Activated T-cell treated with anti-CD3 and anti-CD28 coated beads, Interleukin-2, amount 50 U/mL, for 24 hours (primary cell): ENCODE measurements at regions not wholly inside any gene's neighbourhood (a gene's known extent, or its start where the extent isn't known, plus 50 kb on each side); places are given as distances from the start of the nearest gene placed in this dataset.
"Not testable (repeated sequence)": the region's sequence is repeated elsewhere in the genome, so short reads cannot be mapped to it uniquely, and the experiment has no call there.

Source experiments
- DNase-seq: peaks from one replicate; pipeline ENCODE4 v3.0.0-alpha.2; 2020
- H3K27ac Mint-ChIP-seq: 2 replicates; pipeline ENCODE4 v1.8.0; 2020; ENCODE audit warnings: mild to moderate bottlenecking, mixed read lengths
- H3K27me3 Mint-ChIP-seq: 2 replicates; pipeline ENCODE4 v1.8.0; 2020; ENCODE audit warnings: mixed read lengths
- H3K36me3 Mint-ChIP-seq: 2 replicates; pipeline ENCODE4 v1.8.0; 2020; ENCODE audit warnings: low read depth, mixed read lengths
- H3K4me1 Mint-ChIP-seq: 2 replicates; pipeline ENCODE4 v1.8.0; 2020; ENCODE audit warnings: low read depth, mixed read lengths
- H3K4me3 Mint-ChIP-seq: 2 replicates; pipeline ENCODE4 v1.8.0; 2020; ENCODE audit warnings: mild to moderate bottlenecking, moderate library complexity, mixed read lengths
- H3K9me3 Mint-ChIP-seq: 2 replicates; pipeline ENCODE4 v1.8.0; 2020; ENCODE audit warnings: mixed read lengths

DNA sequence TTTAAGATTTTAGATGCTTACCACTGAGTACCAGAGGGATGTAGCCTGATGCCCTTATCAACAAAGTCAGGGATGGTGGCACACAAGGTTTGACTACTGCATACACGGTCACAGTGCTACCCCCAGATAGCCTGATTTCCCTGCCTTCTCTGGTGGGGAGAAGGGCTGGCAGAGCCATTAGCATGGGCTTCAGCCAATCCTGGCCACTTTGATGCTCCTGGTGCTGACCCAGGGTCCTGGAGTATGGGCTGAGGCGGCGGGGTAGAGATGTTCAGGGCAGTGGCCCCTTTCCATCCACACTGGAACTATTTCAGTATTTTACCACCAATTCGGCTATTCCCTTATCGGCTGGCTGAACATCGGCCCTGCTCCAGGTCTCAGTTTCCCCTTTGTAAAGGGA is 83.2 kb downstream of the POTEB3 start:
- H3K36me3 Mint-ChIP-seq, H3K9me3 Mint-ChIP-seq, H3K4me1 Mint-ChIP-seq, H3K27ac Mint-ChIP-seq, H3K4me3 Mint-ChIP-seq, H3K27me3 Mint-ChIP-seq, DNase-seq: not testable (repeated sequence)

DNA sequence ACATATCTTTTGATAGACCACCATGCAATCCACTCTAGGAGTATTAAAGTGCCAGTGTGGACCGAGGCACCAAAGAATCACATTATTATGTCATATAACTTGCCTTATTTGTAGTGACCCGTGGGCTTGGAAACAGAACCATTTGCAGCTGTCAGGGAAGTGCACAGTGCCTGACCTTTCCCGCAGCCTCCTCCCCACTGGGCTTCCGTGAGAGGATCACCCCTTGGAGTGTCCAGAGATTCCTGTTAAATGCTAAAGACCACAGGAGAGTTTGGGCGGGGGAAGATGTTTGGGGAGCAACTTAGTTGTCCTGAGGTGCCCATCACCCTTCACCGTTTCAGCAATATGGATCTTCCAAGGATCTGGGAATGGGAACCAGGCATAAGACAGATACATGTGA is 84.4 kb downstream of the POTEB3 start:
- not testable (repeated sequence) for H3K4me3 Mint-ChIP-seq, H3K27me3 Mint-ChIP-seq, H3K36me3 Mint-ChIP-seq, H3K27ac Mint-ChIP-seq, H3K4me1 Mint-ChIP-seq, H3K9me3 Mint-ChIP-seq, DNase-seq

DNA sequence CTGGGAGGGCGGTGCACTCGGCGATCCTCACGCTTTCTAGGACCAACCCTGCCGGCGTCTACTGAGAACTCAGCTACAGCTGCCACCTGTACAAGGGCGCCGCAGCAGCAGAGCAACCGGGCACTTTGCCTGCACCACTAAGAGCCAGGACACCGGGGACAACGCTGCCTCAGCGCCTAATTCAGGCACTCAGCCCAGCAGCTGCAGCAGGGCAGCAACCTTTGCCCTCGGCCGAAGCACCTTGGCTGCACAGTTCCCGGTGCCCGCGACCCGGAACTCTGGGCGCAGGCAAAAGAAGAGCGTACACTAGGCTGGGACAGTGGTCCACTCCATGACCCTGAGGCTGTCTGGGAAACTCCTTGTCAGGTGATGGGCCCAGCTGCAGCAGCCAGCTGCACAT is 85.7 kb downstream of the POTEB3 start:
- not testable (repeated sequence) for H3K4me3 Mint-ChIP-seq, DNase-seq, H3K36me3 Mint-ChIP-seq, H3K4me1 Mint-ChIP-seq, H3K27ac Mint-ChIP-seq, H3K27me3 Mint-ChIP-seq, H3K9me3 Mint-ChIP-seq

DNA sequence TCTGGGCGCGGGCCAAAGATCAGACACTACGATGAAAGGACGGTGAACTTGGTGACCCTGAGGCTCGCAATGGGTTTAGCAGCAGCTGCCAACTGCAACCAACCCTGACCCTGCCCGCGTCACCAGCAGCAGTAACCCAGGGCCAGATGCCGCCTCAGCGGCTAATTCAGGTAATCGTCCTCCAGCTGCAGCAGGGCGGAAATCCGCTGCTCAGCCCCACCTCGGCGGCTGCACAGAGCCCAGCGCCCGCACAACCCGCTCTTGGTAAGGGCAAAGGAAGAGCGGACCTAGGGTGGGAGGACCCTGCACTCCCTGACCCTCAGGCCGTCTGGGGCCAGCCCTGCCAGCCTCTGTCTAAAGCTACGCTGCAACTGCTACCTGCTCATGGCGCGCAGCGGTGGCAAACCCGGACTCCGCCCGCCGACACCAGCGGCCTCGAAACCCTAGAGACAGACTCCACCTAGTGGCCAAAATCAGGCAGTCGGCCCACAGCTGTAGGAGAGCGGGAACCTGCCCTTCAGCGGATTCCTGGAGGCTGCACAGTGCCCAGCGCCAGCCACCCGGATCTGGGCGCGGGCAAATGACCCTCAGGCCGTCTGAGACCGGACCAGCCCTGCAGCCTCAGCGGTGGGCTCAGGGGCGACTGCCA is 87.5 kb downstream of the POTEB3 start:
- H3K4me3 Mint-ChIP-seq, H3K9me3 Mint-ChIP-seq, DNase-seq, H3K36me3 Mint-ChIP-seq, H3K27me3 Mint-ChIP-seq, H3K4me1 Mint-ChIP-seq, H3K27ac Mint-ChIP-seq: not testable (repeated sequence)

DNA sequence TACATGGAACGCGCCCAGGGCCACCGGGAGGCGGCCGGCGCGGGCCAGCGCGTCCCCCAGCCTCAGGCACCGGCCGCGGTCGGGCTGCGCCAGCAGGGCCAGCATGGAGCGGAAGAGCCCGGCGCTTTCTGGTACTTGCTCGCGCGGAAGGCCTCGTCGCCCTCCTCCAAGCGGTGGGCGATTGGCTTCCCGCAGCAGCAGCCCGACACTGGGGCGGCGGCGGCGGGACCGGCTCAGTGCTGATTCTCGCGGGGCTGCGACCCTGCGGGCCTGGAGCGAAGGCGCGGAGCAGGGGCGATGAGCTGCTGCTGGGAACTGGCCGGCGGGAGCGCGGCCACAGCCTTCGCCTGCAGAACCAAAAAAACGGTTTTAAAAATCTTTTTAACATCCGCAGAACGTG is 95.3 kb downstream of the POTEB3 start:
- H3K4me3 Mint-ChIP-seq, H3K27me3 Mint-ChIP-seq, H3K9me3 Mint-ChIP-seq, H3K4me1 Mint-ChIP-seq, H3K27ac Mint-ChIP-seq, H3K36me3 Mint-ChIP-seq: not testable (repeated sequence)
- DNase-seq, result peak; percentile 34

DNA sequence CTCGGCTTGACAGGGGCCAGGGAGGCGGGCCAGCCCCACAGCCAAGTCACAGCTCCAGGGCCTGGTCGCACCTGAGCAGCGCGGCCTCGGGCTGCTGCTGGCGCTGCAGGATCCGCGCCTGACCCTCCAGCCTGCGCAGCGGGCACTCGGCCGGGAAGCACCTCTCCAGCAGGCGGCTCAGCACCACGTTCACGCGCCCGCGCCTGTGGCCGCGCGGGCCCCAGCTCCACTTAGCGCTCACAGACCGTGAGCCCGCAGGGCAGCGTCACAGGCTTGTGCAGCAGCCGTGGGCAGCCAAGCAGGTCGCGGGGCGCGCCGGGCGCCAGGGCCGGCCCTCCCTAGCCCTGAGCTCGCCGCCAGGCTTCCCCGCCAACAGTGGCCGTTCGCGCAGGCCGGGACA is 95.8 kb downstream of the POTEB3 start:
- not testable (repeated sequence) for H3K4me3 Mint-ChIP-seq, DNase-seq, H3K9me3 Mint-ChIP-seq, H3K27me3 Mint-ChIP-seq, H3K36me3 Mint-ChIP-seq, H3K4me1 Mint-ChIP-seq, H3K27ac Mint-ChIP-seq

DNA sequence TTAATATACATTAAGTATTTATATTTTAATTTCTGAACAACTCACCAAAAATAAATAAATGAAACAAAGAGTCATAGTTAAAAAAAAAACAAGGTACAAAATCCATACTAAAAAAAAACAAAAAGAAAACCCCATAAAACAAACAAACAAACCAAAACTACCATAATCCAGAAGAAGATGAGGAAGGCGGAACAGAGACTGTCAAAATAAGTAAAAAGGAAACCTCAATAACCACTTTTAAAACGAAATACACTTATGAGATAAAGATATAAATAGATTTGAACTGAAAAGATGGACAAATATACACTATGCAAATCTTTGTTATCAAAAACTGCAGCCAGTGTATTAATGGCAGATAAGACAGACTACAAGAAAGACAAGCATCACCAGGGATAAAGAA is 103.3 kb downstream of the POTEB3 start:
- H3K4me3 Mint-ChIP-seq, H3K4me1 Mint-ChIP-seq, DNase-seq, H3K36me3 Mint-ChIP-seq, H3K27ac Mint-ChIP-seq, H3K9me3 Mint-ChIP-seq, H3K27me3 Mint-ChIP-seq: not testable (repeated sequence)

DNA sequence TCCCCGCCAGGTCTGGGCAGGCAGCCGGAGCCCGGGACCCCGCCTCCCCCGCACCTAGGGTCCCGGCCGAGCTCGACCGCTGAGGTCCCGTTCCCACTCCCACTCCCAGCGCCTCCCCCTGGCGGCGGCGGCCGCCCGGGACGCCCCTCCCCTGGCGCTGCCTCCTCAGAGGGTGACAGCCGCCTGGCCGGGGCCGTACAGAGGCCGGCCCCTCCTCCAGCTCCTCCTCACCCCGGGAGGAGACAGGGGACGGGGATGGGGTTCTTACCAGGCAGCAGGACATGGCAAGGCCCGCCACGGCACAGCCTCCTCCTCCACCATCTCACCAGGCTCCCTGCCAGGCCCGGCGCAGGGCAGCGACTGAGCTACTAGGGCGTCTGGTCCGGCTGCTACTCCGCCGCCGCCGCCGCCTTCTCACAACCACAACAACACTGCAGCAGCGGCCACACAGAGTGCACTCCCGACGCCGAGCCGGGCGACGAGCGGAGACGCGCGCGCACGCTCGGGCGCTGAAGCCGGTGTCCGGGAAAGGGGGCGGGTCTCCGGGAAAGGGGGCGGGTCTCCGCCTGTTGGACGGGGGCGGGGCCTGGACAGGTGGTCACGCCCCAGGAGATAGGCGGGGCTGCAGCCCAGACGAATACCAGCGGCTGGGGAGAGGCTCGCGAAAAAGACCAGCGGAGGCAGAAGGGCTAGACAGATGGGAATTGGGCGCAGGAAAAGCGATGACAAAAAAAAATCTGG is 115.4 kb downstream of the POTEB3 start:
- not testable (repeated sequence) for H3K36me3 Mint-ChIP-seq, H3K4me1 Mint-ChIP-seq, H3K27me3 Mint-ChIP-seq, H3K27ac Mint-ChIP-seq, H3K9me3 Mint-ChIP-seq
- peak; percentile 61 for DNase-seq
- peak overlapping the region; percentile 62 for H3K4me3 Mint-ChIP-seq

DNA sequence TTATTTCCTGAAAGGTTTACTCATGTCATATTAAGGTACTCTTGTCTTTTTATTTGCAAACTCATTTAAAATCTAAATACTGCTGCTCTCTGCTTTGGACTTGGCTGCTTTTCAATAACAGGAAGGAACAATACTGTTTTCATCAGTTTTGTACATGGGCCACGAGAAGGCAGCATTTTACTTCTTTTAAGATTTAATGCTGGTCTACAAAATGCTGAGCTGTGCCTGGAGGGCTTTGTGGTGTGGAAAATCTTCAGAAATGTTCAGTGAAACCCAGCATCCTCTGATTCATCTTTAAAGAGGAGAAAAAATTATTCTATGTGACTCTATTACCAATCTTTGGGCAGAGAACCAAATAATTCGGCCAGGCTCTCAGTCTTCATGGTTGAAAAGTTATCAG is 155.9 kb downstream of the POTEB3 start:
- H3K4me3 Mint-ChIP-seq, H3K27ac Mint-ChIP-seq, H3K27me3 Mint-ChIP-seq, H3K36me3 Mint-ChIP-seq, H3K4me1 Mint-ChIP-seq, H3K9me3 Mint-ChIP-seq, DNase-seq: not testable (repeated sequence)

DNA sequence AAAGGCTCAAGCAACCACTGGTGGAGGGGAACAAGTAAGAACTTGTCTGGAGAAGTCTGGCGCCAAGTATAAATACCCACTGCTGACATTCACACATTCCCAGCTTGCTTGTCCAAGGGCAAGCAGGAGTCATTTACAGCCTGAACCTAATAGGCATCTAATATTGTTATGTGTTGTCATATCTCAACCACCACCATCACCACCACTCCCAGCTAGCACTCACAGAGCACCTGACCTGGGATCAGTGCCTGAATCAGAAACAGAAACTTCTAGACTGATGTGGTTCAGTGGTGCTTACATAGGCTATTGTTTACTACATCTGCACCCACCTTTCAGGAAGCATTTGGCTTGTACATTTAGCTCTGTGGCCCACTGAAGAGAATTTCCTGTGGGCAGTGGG is 157.1 kb downstream of the POTEB3 start:
- not testable (repeated sequence) for H3K36me3 Mint-ChIP-seq, H3K4me1 Mint-ChIP-seq, H3K9me3 Mint-ChIP-seq, H3K27me3 Mint-ChIP-seq, H3K4me3 Mint-ChIP-seq, H3K27ac Mint-ChIP-seq, DNase-seq

DNA sequence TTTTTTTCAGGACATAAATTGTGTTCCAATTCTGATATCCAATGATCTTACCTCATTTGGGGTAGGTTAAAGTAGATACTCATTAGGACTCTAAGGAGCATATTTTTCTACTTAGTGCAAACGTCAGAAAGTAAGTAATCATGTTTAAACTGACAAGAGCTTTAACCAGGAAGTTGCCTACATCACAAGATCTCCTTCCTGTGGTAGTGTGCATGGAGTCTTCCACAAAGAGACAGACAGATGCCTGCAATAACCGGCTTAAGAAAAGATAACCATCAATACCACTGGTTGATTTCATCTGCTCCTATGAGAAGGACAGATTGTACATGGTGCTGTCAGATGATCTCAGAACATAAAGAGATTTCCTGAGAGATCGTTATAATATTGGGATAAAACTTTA is 160.0 kb downstream of the POTEB3 start:
- H3K27me3 Mint-ChIP-seq, H3K4me3 Mint-ChIP-seq, H3K9me3 Mint-ChIP-seq, H3K36me3 Mint-ChIP-seq, DNase-seq, H3K27ac Mint-ChIP-seq, H3K4me1 Mint-ChIP-seq: not testable (repeated sequence)

DNA sequence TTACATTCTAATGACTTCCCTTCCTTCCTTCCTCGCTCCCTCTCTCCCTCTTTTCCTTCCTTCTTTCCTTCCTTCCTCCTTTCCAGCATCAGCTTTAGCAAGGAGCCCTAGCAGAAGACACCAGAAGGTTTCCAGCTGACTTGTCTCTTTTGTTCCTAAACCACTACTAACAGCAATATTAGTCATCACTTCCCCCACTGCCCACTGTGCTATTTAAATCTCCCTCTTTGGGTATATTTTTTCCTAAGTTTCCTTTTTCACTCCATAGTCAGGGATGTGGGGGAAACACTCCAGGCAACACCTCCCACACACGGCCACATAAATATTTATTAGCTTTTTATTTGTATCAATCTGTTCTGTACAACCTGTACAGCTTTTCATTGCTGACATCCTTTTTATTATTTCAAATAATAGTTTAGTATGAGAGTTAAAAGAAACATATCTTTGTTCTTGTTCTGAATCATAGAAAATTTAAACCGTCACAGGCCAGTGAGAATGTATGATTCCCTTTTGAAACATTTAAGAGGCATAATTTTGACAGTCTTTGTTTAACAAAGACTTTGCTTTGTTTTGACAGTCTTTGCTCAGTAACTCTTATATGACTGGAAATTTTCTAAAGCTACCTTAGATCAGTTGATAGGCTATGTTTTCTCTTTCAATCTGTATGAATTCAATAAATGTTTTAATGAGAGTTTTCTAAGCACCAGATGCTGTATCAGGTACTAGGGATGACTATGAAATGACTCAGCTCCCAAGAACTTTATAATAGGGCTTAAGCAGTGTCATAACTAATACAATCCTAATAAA is 167.9 kb downstream of the POTEB3 start:
- not testable (repeated sequence) for H3K4me3 Mint-ChIP-seq, H3K27me3 Mint-ChIP-seq, H3K36me3 Mint-ChIP-seq, H3K9me3 Mint-ChIP-seq, H3K27ac Mint-ChIP-seq, DNase-seq, H3K4me1 Mint-ChIP-seq

DNA sequence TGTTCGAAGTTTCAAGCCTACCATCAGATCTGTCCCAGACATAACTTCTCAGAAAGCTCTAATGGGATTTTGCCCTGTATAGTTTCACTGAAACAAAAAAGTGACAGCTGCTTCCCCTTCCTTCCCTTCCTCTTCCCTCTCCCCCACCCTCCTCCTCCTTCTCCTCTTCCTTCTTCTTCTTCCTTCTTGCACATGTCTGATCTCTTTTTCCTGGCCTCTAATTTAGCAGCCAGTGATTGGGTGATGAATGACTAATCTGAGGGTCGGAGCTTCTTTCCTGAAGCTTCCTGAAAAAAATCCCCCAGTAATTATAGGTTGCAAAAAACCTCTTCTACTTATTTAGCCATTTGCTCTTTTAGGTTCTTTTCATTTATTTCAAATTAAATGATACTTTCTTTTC is 168.7 kb downstream of the POTEB3 start:
- Mint-ChIP-seq H3K4me3 (no peak overlapping the region), H3K9me3 (no peaks in the 10 kb centered on the region), H3K36me3 (no peaks in the 10 kb centered on the region), H3K27me3 (peaks cover 8% of the 10 kb centered on the region), H3K27ac (no peak overlapping the region), H3K4me1 (peaks cover 9% of the 10 kb centered on the region)
- DNase-seq, result no peak

DNA sequence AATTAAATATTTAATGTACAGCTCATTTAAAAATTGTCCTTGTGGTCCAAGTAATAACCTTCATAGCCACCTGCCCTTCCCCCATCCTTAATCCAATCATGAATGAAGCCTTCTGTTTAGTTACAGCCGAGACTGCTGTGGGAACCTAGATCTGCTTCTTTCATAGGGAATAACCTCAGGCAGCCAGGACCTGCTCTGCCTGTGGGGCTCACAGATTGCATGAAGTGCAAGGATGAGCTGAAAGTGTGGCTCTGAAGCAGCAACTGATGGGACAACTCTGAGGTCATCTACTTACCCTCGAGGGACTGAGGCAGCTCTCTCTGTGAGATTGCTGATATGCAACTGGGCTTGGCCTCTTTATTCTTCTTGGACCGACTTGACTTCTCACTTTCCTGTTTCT is 169.8 kb downstream of the POTEB3 start:
- no peak for DNase-seq
- Mint-ChIP-seq H3K4me1 (peaks cover 9% of the 10 kb centered on the region), H3K36me3 (no peaks in the 10 kb centered on the region), H3K27ac (no peak overlapping the region), H3K27me3 (peaks cover 8% of the 10 kb centered on the region), H3K9me3 (no peaks in the 10 kb centered on the region), H3K4me3 (no peak overlapping the region)

DNA sequence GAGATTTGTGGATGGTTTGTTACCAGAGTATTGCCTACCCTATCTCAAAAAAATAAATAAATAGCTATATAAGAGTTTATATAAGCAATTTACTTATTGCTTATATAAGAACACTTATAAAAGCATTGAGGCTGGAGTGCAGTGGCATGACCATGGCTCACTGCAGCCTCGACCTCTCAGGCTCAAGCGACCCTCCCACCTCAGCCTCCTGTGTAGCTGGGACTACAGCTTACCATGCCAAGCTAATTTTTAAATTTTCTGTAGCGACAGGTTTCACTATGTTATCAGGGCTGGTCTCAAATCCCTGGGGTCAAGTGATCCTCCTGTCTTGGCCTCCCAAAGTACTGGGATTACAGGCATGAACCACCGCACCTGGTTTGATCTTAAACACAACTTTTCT is 170.6 kb downstream of the POTEB3 start:
- H3K36me3 Mint-ChIP-seq, H3K27ac Mint-ChIP-seq: not testable (repeated sequence)

More for the DNA sequence above, 170.6 kb downstream of the POTEB3 start:
- not testable (repeated sequence) for H3K4me1 Mint-ChIP-seq, H3K27me3 Mint-ChIP-seq, DNase-seq, H3K4me3 Mint-ChIP-seq, H3K9me3 Mint-ChIP-seq
